ENCODE measurements at regions not wholly inside any gene's neighbourhood (a gene's known extent, or its start where the extent isn't known, plus 50 kb on each side); places are given as distances from the start of the nearest gene placed in this dataset.

DNA sequence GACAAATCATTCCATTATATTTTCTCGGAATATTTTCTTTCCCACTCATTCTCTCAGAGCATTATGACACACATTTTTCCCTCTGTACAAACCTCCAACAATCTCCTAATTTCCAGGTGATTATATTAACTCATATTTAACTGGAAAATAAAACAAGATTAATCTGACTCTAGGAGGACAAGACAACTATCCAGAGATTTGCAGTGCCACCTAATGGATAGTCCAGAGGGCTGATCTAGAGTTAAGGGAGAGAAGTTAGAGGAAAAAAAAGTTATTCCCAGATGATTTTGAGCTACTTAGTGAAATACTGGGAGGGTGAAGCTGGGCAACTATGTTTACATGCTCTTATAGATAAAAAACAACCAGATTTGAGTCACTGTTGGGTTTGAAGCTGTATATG lies 161.7 kb downstream of the ALX1 start:
- no peak overlapping the region for H3K4me3 ChIP-seq (ENCODE audit: low read depth, low read length)
- no peaks in the 10 kb centered on the region for H3K36me3 ChIP-seq (ENCODE audit: control insufficient read depth, insufficient read depth, low read length)
- POLR2A ChIA-PET, result interaction anchor here (0.6 kb wide), 1 partner anchor 571 kb away, joined by 3 read pairs; no protein-coding TSS in a partner anchor
- H3K27me3 ChIP-seq (ENCODE audit: control insufficient read depth, insufficient read depth, low read length), result no peaks in the 10 kb centered on the region
- CTCF ChIA-PET, result interaction anchor here (0.8 to 1.9 kb wide), 2 partner anchors 131 to 363 kb away, joined by 3 to 7 read pairs; no protein-coding TSS in a partner anchor
- no peak for DNase-seq (ENCODE audit: low read depth)
- TF ChIP-seq, protein P1, sequence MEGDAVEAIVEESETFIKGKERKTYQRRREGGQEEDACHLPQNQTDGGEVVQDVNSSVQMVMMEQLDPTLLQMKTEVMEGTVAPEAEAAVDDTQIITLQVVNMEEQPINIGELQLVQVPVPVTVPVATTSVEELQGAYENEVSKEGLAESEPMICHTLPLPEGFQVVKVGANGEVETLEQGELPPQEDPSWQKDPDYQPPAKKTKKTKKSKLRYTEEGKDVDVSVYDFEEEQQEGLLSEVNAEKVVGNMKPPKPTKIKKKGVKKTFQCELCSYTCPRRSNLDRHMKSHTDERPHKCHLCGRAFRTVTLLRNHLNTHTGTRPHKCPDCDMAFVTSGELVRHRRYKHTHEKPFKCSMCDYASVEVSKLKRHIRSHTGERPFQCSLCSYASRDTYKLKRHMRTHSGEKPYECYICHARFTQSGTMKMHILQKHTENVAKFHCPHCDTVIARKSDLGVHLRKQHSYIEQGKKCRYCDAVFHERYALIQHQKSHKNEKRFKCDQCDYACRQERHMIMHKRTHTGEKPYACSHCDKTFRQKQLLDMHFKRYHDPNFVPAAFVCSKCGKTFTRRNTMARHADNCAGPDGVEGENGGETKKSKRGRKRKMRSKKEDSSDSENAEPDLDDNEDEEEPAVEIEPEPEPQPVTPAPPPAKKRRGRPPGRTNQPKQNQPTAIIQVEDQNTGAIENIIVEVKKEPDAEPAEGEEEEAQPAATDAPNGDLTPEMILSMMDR (IDR thresholded peaks at IDR 0.05; ENCODE audit: insufficient read depth, low read depth, low read length), result peak; percentile 33; the same call in 1 of the 2 replicates

DNA sequence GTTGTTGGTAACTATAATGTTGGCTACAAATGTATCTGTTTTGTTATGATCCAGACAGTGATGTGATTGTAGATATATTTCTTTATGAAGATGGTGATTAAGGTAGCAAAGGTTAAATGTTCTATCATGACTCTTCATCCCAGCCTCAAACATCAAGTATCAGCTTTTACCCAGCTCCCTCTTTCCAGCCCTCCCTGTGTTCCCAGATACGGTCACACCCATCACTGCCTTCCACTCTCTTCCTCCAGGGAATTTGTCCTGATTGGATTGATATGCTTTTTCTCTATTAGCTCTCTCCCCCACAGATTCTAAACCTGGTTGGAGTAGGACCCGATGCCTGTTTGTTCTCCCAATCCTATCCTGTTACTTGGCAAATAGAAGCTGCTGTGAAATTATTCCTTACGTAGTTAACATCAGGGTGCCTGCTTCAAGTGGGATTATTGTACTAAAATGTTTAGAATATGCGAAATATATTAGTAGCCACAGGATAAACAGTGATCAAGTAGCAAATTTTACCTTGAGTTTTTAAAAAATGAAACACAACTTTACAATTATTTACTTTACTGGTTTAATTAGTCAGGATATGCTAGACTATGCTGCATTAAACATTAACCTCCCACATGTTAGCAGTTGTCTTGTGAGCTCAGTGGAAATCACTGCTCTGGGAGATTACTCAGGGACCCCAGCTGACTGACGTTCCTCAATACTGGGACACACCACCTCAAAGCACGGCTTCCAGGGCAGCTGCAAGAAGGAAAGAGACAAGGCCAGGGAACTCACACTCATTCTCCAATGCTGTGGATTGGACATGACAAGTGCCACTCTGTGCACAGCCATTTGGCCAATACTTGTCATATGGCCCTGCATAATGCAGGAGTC lies 165.3 kb downstream of the ALX1 start:
- POLR2A ChIA-PET, result no interaction called here
- DNase-seq (ENCODE audit: low read depth), result no peak
- Histone ChIP-seq H3K27me3 (ENCODE audit: control insufficient read depth, insufficient read depth, low read length) (no peaks in the 10 kb centered on the region), H3K36me3 (ENCODE audit: control insufficient read depth, insufficient read depth, low read length) (no peaks in the 10 kb centered on the region), H3K4me3 (ENCODE audit: low read depth, low read length) (no peak overlapping the region)
- TF ChIP-seq, protein P1 (IDR thresholded peaks at IDR 0.05; ENCODE audit: insufficient read depth, low read depth, low read length), result no peak
- CTCF ChIA-PET, result interaction anchor here (0.7 to 1.2 kb wide), 2 partner anchors 20 to 427 kb away, joined by 3 to 7 read pairs; no protein-coding TSS in a partner anchor

- TF ChIP-seq, protein P1 (IDR thresholded peaks at IDR 0.05; ENCODE audit: insufficient read depth, low read depth, low read length), result no peak
- no peak for DNase-seq (ENCODE audit: low read depth)
- ChIA-PET CTCF (interaction anchor here (0.6 to 1.8 kb wide), 4 partner anchors 8 to 407 kb away, joined by 3 to 6 read pairs (median 4); no protein-coding TSS in a partner anchor), POLR2A (no interaction called here)
- Histone ChIP-seq H3K4me3 (ENCODE audit: low read depth, low read length) (no peak overlapping the region), H3K36me3 (ENCODE audit: control insufficient read depth, insufficient read depth, low read length) (no peaks in the 10 kb centered on the region), H3K27me3 (ENCODE audit: control insufficient read depth, insufficient read depth, low read length) (no peaks in the 10 kb centered on the region)
Measured at GRCh38 chr12:85448031-85448430, 168.0 kb downstream of the ALX1 start.

DNA sequence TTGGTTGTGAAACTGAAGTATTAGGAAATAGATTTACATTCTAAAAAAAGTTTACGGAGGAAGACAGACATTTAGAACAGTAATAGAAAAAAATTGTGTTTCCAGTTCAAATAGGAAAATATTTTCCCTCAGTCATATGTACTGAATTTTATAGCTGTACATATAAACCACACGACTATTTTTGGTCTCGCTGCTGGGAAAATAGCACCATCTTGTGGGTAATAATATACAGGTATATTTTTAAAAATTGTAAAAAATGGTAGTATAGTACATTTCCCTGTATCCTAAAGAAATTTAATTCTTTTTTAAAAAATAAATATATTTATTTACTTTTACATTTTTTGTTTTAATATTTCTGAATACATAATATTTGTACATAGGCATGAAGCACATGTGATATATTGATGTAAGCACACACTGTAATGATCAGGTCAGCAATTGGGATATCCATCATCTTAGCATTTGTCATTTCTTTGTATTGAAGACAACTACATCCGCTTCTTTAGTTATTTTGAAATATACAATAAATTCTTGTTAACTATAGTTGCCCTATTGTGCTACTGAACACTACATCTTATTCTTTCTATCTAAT lies 168.6 kb downstream of the ALX1 start:
- CTCF ChIA-PET, result interaction anchor here (0.6 to 1.8 kb wide), 7 partner anchors 9 to 407 kb away, joined by 3 to 6 read pairs (median 3); no protein-coding TSS in a partner anchor
- Histone ChIP-seq H3K36me3 (ENCODE audit: control insufficient read depth, insufficient read depth, low read length) (no peaks in the 10 kb centered on the region), H3K27me3 (ENCODE audit: control insufficient read depth, insufficient read depth, low read length) (no peaks in the 10 kb centered on the region), H3K4me3 (ENCODE audit: low read depth, low read length) (no peak overlapping the region)
- POLR2A ChIA-PET, result no interaction called here
- DNase-seq (ENCODE audit: low read depth), result no peak
- TF ChIP-seq, protein P1 (IDR thresholded peaks at IDR 0.05; ENCODE audit: insufficient read depth, low read depth, low read length), result peak; percentile 31

GRCh38 chr12:85457016-85457415 lies 177.0 kb downstream of the ALX1 start:
- H3K27me3 ChIP-seq (ENCODE audit: control insufficient read depth, insufficient read depth, low read length), result no peaks in the 10 kb centered on the region
- CTCF ChIA-PET, result no interaction called here
- no peak for DNase-seq (ENCODE audit: low read depth)
- H3K36me3 ChIP-seq (ENCODE audit: control insufficient read depth, insufficient read depth, low read length), result no peaks in the 10 kb centered on the region
- no peak overlapping the region for H3K4me3 ChIP-seq (ENCODE audit: low read depth, low read length)
- POLR2A ChIA-PET, result no interaction called here
- TF ChIP-seq, protein P1 (IDR thresholded peaks at IDR 0.05; ENCODE audit: insufficient read depth, low read depth, low read length), result no peak
